NT2/D1 (cell line): ENCODE measurements at regions not wholly inside any gene's neighbourhood (a gene's known extent, or its start where the extent isn't known, plus 50 kb on each side); places are given as distances from the start of the nearest gene placed in this dataset.

Experiments used
- YY1 ChIP-seq: IDR thresholded peaks from 2 replicates; pipeline ENCODE4 v1.6.1; 2011; ENCODE audit not compliant: insufficient read length, insufficient read depth
- ZNF274 ChIP-seq: IDR thresholded peaks from 2 replicates; pipeline ENCODE4 v1.6.1; 2011; ENCODE audit warnings: mild to moderate bottlenecking, low read depth, low read length

DNA sequence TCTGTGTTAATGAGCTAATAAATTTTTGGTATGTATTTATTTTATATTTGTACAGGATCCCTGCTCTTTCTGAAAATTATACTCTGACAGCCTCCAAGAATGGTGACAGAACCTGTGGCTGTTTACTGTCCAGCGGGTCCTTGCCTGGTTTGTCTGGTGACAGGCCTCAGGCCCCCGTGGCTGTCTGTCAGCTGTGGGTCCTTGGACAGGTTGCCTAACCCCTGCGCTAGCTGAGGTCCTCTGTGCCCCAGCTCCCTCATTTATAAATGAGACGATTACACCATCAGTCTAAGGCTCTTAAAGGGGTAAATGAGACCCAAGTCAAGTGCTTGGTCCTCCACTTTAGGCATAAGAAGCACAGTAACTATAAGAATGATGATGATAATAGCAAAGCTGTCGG lies 125.1 kb upstream of the COL5A1 start:
- no peak for TF ChIP-seq YY1
- no peak for TF ChIP-seq ZNF274
